Anterior cingulate cortex (tissue), 58 donors: ENCODE measurements at regions not wholly inside any gene's neighbourhood (a gene's known extent, or its start where the extent isn't known, plus 50 kb on each side); places are given as distances from the start of the nearest gene placed in this dataset.

Experiments
- DNase-seq, 58 donors: peaks; one replicate each; lab custom pipeline; 2025; lab: John Stamatoyannopoulos, UW

- DNase-seq = no peak
Observed at GRCh38 chr3:72181251-72181650, 396.3 kb upstream of the PROK2 start.

DNA sequence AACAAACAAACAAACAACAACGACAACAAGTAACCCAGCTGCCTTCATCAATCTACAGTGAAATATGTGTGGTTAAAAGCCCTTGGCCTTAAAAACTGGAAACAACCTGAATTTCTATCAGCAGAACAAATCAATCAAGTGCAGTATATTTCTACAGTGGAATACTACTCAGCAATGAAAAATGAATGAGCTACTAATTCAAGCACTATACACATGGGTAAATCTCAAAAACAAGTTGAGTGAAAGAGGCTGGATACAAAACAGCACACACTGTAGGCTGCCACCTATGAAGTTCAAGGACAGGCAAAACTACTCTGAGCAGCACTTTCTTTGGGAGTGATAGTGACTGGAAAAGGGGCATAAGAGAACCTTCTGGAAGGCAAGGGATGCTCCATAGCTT is 395.5 kb upstream of the PROK2 start:
- no peak for DNase-seq

- DNase-seq = no peak
Observed at GRCh38 chr3:72179107-72179464, 394.1 kb upstream of the PROK2 start.

GRCh38 chr3:72178463-72179106 is 393.6 kb upstream of the PROK2 start:
- DNase-seq = no peak

DNA sequence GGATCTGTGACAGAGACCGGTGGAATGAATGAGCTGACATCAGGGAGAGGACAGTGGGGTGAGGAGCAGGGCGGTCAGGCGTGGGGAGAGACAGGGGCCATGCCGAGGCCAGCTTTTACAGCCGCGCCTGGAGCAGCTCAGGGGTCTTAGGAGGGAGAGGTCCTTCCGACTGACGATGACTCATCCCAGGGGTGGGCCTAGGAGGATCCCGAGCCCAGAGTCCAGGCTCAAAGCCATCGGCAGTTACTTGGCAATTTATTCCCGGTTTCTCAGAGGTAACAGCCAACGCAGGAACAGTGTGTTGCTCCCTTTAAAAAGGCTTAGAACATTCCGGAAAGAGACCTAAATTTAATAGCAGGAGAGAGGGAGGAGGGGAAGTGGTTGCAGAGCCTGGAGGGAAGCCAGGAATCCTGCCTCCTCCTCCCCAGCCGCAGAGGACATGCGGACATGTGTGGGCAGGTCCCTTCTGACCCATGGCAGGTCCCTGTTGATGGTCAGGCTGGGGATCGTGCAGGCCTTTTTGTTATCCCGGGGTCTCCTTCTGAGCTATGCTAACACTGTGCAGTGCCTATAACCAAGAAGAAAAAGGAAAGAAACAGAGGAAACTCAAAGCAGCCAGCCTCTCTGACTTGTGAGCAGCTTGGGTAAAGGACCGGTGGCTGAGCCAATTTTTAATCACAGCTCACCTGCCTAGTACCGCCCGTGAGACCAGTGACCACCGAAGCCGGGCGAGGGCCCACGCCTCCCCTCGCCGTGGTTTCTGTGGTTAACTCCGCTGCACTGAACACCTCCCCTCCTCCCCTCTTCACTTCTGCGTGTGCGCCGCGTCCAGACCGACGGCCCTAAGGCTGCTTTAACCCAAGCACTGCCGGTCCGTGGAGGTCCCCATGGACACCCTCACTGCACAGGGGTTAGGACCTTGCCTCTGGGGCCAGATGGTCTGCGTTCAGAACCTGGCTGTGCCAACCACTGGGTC is 392.4 kb upstream of the PROK2 start:
- DNase-seq = peak in 16 of 58 donors; percentile 16 to 72 (median 42)

- no peak for DNase-seq
Observed at GRCh38 chr3:72176537-72177041, 391.6 kb upstream of the PROK2 start.

DNA sequence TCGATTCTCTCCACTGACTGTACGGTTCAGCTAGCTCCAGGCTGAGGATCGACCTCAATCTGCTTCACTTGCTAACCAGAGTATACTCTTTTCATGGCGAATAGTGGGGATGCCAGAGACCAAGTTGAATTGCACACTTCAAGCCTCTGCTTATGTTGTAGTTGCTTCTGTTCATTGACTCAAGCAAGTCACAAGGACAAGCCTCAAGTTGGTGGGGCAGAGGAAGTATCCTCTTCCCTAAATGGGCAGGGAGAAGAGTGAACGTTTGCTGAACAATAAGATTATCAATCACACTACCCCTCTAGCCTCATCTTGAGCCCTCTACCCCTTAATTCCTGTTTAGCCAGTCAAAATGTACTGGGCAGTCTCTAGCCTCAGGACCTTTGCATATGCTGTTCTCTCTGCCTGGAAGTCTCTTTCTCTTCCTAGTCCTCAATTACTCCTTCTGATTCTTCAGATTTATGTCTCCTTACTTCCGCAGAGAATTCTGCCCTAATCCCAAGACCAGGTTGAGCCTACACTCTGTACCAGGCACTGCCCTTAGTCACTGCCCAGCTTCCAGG is 390.4 kb upstream of the PROK2 start:
- DNase-seq = no peak

GRCh38 chr3:72174890-72175289 is 389.9 kb upstream of the PROK2 start:
- no peak for DNase-seq

DNA sequence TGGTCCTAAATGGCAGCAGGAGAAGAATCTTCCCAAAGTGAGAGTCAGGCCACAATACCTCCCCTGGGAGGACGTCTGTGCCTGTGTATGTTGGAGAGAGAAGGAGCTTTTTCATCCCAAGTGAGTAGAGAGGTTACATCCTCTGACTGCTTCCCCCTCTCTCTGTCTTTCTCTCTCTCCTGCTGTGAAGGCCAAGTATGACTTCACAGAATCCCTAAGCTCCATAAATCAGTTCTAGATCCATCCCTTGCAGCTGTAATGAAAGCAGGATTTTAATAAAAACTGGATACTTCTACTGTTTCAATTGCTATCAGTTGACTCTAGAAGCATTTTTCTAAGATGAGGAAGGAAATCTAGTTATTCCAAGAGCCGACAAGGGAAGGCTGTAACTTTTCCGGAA is 389.1 kb upstream of the PROK2 start:
- DNase-seq = no peak

DNA sequence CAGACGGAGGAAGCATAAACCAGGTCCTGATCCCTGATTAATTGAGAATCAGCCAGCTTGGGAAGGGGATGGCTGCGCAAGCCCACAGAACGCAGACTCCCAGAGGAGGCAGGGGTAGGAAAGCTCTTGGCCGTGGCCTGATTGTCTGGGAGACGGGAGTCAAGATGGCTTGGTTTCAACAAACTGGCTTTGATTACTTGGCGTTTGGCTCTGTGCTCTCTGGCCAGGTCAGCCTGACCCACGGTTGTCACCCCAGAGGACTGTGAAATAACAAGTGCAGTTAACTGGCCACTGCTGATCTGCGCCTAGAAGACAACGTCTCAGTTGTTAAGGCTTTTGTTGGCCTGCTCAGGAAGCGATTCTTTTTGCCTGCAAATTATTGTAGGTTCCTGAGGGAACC is 387.0 kb upstream of the PROK2 start:
- peak in 45 of 58 donors; percentile 15 to 84 (median 56) for DNase-seq

GRCh38 chr3:72171463-72171881 is 386.5 kb upstream of the PROK2 start:
- DNase-seq = peak in 37 of 58 donors; percentile 21 to 88 (median 56)

DNA sequence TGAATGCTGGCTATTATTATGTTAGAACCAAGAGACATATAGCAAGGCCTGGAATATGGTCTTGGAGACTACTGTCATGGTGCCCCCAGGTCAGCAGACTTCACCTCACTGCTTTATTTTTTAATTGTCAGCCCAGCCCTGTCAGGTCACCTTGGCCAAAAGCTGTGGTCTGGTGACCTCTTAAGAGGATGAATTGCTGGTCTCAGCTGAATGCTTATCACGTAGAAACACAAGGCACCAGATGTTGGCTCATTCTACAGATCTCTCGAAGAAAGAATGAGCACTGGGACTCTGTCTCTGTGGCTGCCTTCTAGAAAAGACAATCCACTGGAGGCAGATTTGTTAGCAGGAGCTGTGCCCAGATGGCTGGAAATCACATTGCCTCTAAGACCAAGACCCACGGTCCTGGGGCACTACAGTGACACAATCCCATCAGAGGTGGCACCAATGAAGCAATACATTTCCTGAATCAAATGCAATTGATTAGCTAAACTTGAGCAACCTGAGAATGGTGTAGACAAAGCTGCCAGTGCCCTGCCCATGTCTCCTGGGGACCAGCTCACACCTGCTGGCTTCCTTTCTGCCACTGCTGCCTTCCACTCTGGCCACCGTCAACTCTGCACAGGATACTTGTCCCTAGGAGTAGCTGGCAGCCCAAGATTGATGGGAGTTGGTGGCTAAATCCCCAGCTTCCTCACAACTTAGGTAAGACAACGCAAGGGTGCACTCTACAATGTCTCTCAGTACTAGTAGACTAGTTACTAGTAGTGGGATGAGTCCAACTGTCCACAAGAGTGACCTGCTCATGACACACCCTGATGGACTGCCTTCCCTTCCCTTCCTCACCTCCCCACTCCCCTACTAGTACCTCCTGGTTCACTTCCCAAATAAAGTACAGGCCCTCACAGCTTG is 384.9 kb upstream of the PROK2 start:
- DNase-seq = no peak

GRCh38 chr3:72169120-72169519 is 384.2 kb upstream of the PROK2 start:
- no peak for DNase-seq

- no peak for DNase-seq
Observed at GRCh38 chr3:72165808-72166207, 380.9 kb upstream of the PROK2 start.

GRCh38 chr3:72165317-72165716 is 380.4 kb upstream of the PROK2 start:
- no peak for DNase-seq

DNA sequence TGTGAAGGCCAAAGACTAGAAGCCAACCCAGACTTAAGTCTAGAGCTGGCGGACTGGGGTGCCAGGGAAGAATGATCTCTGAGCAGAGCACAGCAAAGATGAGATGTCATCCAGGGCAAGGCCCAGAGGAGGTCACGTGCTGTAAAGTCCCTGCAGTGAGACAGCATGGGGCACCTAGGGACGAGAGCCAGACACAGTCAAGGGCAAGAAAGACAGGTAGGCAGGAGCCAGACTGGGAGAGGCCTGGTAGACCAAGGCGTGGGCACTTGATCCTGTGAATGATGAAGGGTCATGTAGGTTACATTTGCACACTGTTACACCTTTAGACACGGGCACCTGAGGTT is 379.7 kb upstream of the PROK2 start:
- no peak for DNase-seq

GRCh38 chr3:72163809-72164634 is 379.1 kb upstream of the PROK2 start:
- no peak for DNase-seq

DNA sequence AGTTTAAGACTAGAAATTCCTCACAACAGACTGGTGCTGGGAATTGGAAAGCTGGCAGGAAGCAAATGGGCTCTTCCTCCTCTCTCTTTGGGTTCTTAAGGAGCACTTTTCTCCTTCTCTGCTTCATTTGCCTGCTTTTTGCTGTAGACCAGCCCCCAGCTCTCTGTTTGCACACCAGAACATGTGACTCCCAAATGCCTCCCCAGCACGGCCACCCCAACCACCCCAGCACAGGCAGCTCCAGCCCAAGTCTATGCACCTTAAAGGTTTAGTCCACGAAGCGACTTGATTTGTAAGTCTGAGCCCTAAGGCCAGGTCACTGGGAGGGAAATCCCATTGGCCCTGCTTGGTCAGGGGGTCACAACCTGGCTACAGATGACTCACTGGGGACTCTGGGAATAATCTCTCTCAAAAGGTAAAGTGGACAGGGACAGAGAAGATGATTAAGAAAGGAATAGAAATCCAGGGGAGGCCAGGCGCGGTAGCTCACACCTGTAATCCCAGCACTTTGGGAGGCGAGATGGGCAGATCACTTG is 377.8 kb upstream of the PROK2 start:
- peak in 1 of 58 donors; percentile 6 for DNase-seq
